GM21390 (cell line): ENCODE measurements at regions not wholly inside any gene's neighbourhood (a gene's known extent, or its start where the extent isn't known, plus 50 kb on each side); places are given as distances from the start of the nearest gene placed in this dataset.
A peak's percentile ranks its signal among the peaks of the same experiment; 100 is the strongest.
"Not testable (repeated sequence)": the region's sequence is repeated elsewhere in the genome, so short reads cannot be mapped to it uniquely, and the experiment has no call there.

Source experiments
- ATAC-seq: cut with Tn5 transposase; IDR thresholded peaks from one replicate; pipeline ENCODE4 v1.9.1; 2021; ENCODE audit not compliant: unreplicated experiment

DNA sequence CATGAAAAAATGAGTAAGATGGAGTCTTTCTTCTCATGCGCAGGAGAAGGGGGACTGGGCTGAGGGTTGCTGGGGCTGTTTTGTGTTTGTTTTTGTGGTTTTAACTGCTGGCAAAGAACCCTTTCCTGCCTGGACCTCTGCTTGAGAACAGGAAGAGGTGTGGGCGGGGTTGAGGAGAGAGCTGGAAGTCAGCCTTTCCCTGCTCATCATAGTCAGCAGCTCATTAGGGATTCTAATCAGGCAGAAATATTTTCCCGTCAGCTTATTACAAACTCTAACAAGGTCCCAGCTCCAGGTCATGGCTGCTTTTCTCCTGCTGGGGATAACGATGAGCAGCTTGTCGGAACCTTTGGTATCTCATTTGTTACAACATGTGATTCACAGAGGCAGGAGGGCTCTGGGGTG is 185.0 kb upstream of the NRXN3 start:
- no peak for ATAC-seq

DNA sequence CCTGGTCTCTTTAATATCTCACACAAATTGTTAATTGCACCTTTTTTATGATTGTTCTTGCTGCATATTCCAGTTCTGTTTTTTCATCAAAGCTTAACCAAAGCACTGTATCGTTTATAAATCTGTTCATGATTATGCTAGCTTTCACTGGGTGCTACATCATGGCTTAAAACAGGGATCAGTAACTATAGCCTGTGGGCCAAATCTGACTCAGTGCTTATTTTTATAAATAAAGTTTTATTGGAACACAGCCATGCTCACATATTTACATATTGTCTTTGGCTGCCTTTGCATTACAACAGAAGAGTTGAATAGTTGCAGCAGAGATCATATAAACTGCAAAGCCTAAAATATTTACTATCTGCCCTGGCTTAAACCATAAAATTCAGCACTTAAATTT is 183.4 kb upstream of the NRXN3 start:
- ATAC-seq, result no peak

GRCh38 chr14:77988096-77988870 is 181.9 kb upstream of the NRXN3 start:
- no peak for ATAC-seq

GRCh38 chr14:77988970-77989369 is 181.2 kb upstream of the NRXN3 start:
- no peak for ATAC-seq

GRCh38 chr14:77989441-77989991 is 180.7 kb upstream of the NRXN3 start:
- no peak for ATAC-seq

DNA sequence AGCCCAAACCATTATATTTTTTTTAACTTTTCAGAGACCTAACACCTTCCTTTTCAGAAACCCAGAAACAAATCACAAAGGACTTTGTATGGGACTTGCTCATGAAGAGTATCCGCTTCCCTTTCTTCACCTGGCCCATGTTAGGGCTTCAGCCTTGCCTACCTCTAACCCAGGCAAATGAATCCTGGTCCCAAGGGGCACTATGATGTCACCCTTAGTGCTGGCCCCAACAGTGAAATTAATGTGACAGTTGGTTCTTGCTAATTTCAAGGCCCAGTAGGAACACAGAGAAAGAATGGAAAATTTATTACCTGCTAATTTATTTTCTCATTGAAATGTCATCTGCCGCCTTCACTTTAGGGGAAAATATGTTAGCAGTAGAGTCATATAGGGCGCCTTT is 179.8 kb upstream of the NRXN3 start:
- no peak for ATAC-seq

GRCh38 chr14:77991128-77991772 is 178.9 kb upstream of the NRXN3 start:
- no peak for ATAC-seq

GRCh38 chr14:78005325-78005724 is 164.8 kb upstream of the NRXN3 start:
- ATAC-seq, result peak; percentile 95

GRCh38 chr14:78007160-78007559 is 163.0 kb upstream of the NRXN3 start:
- ATAC-seq, result no peak

DNA sequence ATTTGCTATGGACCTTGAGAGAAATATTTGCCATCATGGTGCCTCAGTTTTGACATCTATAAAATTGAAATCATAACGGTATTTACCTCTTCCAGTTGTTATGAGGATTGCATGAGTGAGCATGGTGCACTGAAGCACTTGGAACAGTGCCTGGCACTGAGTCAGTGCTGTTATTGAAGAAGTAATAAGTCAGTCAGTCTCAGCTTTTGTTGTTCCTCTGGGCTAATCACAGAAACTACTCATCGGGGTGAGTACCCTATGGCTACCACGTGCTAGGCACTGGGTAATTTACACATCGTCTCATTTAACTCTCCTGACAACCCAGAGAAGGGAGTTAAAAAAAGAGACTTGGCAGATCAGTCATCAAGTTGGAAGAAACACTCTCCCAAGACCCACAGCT is 159.5 kb upstream of the NRXN3 start:
- ATAC-seq, result no peak

- not testable (repeated sequence) for ATAC-seq
Measured at GRCh38 chr14:78013911-78014310, 156.3 kb upstream of the NRXN3 start.

DNA sequence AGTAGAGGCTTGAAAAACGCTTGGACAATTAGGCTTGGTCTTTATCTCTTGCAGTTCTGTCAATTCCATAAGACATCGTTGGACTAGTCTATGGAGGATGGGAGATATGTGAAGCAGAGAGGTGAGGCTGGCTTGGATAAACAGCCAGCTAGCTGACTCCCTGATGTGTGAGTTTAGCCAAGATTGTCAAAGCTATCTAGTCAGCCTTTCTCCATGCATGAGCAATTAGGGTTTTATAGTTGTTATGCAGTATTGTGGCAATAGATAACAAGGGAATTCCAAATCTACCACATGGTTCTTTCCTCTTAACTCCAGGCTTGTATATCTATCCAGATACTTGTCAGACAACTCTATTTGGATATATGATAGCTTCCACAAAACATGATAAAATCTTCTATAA is 153.6 kb upstream of the NRXN3 start:
- ATAC-seq, result no peak

DNA sequence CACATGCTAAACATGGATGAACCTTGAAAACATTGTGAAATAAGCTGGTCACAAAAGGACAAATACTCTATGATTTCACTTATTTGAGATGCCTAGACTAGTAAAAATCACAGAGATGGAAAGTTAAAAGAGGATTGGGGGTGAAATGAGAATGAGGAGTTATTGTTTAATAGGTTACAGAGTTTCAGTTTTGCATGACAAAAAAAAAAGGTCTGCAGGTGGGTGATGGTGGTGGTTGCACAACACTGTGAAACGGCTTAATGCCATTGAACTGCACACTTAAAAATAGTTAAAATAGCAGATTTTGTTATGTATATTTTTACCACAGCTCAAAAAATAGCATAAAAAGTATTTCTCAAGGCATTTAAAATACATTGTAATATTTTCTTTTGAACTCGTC is 151.9 kb upstream of the NRXN3 start:
- ATAC-seq, result no peak

DNA sequence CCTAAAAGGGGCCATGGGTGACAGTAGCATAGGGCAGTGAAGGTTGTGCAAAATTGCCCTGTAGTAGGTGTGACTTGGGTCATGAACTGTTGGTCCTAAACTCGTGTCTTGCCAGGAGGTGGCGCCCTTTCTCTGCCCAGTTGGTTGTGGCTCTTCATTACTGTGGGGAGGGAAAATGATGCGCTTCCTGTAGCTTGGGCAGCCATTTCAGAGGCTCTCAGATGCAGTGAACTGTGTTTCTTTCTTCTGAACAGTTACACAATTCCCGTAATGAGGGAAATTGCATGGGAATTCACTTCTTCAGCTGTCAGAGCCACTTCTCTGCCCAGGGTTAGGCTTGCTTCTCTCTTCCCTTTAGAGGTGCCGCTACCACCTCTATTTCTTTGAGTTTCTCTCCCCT is 148.1 kb upstream of the NRXN3 start:
- peak; percentile 92 for ATAC-seq

DNA sequence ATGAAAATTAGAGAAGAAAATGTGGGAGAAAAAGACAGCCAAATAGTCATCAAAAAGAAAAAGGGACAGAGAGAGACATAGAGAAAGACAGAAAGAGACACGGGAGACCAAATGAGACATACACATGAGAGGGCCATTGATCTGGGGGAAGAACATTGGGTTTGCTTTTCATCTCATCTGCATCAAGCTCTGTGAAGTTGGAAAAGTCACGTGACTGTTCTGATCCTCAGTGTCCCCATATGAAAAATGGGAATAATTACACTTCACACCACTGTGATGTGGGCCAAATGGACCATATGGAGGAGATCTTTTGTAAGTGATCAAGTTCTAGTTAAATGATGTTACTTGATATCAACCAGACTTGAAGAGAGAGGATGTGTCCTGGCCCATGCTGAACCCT is 147.1 kb upstream of the NRXN3 start:
- ATAC-seq, result no peak

DNA sequence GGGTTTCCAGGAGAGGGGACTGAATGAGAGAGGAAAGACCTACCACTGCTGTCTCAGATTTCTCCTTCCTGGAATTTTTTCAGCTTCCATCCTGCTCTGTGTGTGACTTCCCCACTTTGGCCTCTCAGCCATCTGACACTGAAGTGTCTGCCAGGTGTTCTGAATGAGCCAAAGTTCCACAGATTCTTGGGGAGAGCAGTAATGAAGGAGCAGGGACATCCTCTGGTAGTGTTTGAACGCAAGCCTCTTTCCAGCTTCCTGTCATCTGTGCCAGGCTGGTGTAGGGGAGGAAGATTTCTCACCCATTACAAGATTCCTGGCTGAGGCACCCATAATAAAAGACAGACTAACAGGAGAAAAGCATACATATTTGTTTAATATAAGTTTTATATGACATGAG is 141.7 kb upstream of the NRXN3 start:
- ATAC-seq, result no peak

GRCh38 chr14:78029601-78030372 is 140.4 kb upstream of the NRXN3 start:
- no peak for ATAC-seq

DNA sequence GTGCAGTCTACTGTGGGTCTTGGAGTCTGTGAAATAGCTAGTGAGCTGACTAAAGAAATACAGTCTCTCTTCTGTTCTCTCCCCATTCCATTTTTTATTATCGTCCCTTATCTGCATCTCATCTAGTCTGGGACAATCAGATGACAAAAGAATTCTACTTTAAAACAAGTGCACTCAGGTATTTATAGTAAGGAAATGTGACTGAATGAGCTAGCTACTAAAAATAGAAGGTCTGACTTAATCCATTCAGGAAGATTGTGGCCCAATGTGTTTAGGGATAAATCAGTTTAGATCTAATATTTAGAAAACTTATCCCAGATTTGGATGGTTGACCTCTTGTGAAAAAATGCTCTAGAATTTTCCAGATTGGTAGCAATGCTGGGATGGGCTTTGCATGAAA is 126.8 kb upstream of the NRXN3 start:
- no peak for ATAC-seq

GRCh38 chr14:78048120-78048519 is 122.1 kb upstream of the NRXN3 start:
- no peak for ATAC-seq

GRCh38 chr14:78056890-78057289 is 113.3 kb upstream of the NRXN3 start:
- ATAC-seq, result not testable (repeated sequence)

- ATAC-seq, result no peak
Measured at GRCh38 chr14:78070344-78070743, 99.8 kb upstream of the NRXN3 start.
